Colonic mucosa (tissue), 4 donors: ENCODE measurements at regions not wholly inside any gene's neighbourhood (a gene's known extent, or its start where the extent isn't known, plus 50 kb on each side); places are given as distances from the start of the nearest gene placed in this dataset.

ENCODE experiments used
- DNase-seq: peaks from one replicate; pipeline ENCODE4 v3.0.0-alpha.2; 2020
- H3K27ac ChIP-seq: fragments of 200-600 bp; one replicate; pipeline ENCODE4 v1.8.0; 2021
- H3K27me3 ChIP-seq: fragments of 200-600 bp; one replicate; pipeline ENCODE4 v1.8.0; 2021
- H3K36me3 ChIP-seq: fragments of 200-600 bp; one replicate; pipeline ENCODE4 v1.8.0; 2021
- H3K4me1 ChIP-seq: fragments of 200-600 bp; one replicate; pipeline ENCODE4 v1.8.0; 2021; ENCODE audit warnings: mild to moderate bottlenecking
- H3K4me3 ChIP-seq: fragments of 200-600 bp; one replicate; pipeline ENCODE4 v1.8.0; 2021
- H3K9ac ChIP-seq, 2 donors: one replicate each; pipeline ENCODE4 v1.7.0; 2013; ENCODE audit warnings: control low read depth in 2 of 2, low read depth in 2 of 2, low read length in 2 of 2
- H3K9me3 ChIP-seq: fragments of 200-600 bp; one replicate; pipeline ENCODE4 v1.8.0; 2021
- intact Hi-C: fragments of 100-400 bp; cut with DNase I; formaldehyde crosslinking; loops from one replicate; pipeline ENCODE4 v1.14.1; 2022
- TF ChIP-seq, protein P1 (sequence below): fragments of 200-600 bp; IDR thresholded peaks from one replicate; pipeline ENCODE4 v1.8.0; 2022; ENCODE audit warnings: antibody characterized with exemption, mild to moderate bottlenecking
- donor health status: healthy.
- donor health status: DM: no; HTN: no; CAD: no.
- donor health status: DM: no; HTN: no; CAD: no.

GRCh38 chr17:70896843-70897242 lies 727.5 kb downstream of the KCNJ2 start:
- intact Hi-C loops, result no loop called here
- no peaks in the 10 kb centered on the region for H3K9me3 ChIP-seq
- H3K4me3 ChIP-seq, result no peak overlapping the region
- no peak overlapping the region for H3K27ac ChIP-seq
- H3K4me1 ChIP-seq, result no peaks in the 10 kb centered on the region
- no peak for DNase-seq
- no peaks in the 10 kb centered on the region for H3K27me3 ChIP-seq
- no peaks in the 10 kb centered on the region for H3K36me3 ChIP-seq
- TF ChIP-seq, protein P1, sequence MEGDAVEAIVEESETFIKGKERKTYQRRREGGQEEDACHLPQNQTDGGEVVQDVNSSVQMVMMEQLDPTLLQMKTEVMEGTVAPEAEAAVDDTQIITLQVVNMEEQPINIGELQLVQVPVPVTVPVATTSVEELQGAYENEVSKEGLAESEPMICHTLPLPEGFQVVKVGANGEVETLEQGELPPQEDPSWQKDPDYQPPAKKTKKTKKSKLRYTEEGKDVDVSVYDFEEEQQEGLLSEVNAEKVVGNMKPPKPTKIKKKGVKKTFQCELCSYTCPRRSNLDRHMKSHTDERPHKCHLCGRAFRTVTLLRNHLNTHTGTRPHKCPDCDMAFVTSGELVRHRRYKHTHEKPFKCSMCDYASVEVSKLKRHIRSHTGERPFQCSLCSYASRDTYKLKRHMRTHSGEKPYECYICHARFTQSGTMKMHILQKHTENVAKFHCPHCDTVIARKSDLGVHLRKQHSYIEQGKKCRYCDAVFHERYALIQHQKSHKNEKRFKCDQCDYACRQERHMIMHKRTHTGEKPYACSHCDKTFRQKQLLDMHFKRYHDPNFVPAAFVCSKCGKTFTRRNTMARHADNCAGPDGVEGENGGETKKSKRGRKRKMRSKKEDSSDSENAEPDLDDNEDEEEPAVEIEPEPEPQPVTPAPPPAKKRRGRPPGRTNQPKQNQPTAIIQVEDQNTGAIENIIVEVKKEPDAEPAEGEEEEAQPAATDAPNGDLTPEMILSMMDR, result no peak
- no peak overlapping the region for H3K9ac ChIP-seq

DNA sequence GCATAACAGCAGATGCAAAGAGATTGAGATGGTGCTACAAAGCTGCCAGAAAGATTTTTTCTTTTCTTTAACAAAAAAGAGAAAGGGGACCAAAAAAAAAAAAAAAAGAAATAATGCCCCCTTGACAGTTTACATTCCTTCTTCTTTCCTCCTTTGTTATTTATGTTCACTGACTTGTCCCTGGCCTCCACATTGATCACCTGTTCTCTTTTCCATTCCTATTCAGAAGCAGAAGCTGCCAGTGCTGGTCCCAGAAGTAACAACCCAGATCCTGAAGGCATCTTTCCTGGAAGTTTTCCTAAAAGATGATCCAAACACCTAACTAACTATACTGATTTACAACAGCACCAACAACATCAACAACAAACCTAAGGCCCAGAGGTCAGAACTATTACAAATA lies 728.1 kb downstream of the KCNJ2 start:
- Histone ChIP-seq H3K9ac (no peak overlapping the region), H3K36me3 (no peaks in the 10 kb centered on the region), H3K27me3 (no peaks in the 10 kb centered on the region), H3K27ac (no peak overlapping the region), H3K9me3 (no peaks in the 10 kb centered on the region), H3K4me3 (no peak overlapping the region), H3K4me1 (no peaks in the 10 kb centered on the region)
- DNase-seq, result no peak
- TF ChIP-seq, protein P1, result no peak
- intact Hi-C loops, result no loop called here

DNA sequence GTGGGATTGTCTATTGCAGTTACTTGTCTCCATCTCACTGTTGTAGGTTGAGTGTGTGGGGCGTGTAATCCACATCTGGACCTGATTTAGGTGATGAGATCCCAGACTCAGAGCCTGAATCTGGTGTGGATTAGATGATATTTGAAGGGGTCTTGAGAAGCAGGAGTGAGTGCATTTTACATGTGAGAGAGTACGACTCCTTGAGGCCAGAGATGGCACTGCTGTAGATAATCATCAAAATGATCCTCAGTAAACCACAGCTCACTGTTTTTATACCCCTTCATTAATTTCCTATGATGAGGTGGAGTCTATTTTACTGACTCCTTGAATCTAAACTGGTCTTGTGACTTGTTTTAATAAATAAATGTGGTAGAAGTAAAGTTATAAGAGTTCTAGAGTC lies 732.5 kb downstream of the KCNJ2 start:
- Histone ChIP-seq H3K4me3 (no peak overlapping the region), H3K27me3 (no peaks in the 10 kb centered on the region), H3K9me3 (no peaks in the 10 kb centered on the region), H3K4me1 (no peaks in the 10 kb centered on the region), H3K36me3 (no peaks in the 10 kb centered on the region), H3K9ac (no peak overlapping the region), H3K27ac (no peak overlapping the region)
- DNase-seq, result no peak
- intact Hi-C loops, result no loop called here
- TF ChIP-seq, protein P1, result no peak

- no peak for DNase-seq
- TF ChIP-seq, protein P1, result no peak
Observed at GRCh38 chr17:70905796-70906195, 736.5 kb downstream of the KCNJ2 start.

DNA sequence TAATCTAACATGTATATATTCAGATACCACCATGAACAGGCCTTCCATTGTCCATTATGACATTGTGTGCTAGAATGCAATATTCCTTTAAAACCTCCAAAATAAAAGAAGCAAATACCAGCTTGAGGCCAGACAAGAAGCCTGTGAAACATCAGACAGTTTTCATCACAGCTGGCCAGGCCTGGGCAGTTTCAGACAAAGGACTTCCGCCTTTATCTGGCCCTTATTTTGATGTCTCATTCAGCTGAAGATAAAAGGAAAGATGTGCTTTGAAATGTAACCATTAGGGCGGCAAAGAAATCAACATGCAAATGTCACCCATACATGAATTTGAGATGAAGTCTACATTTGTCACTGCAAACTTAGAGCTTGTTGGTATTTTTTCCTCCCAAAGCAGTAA lies 737.5 kb downstream of the KCNJ2 start:
- no peak for DNase-seq
- Histone ChIP-seq H3K9ac (no peak overlapping the region), H3K27me3 (no peaks in the 10 kb centered on the region), H3K9me3 (no peaks in the 10 kb centered on the region), H3K27ac (no peak overlapping the region), H3K36me3 (no peaks in the 10 kb centered on the region), H3K4me1 (no peaks in the 10 kb centered on the region), H3K4me3 (no peak overlapping the region)
- TF ChIP-seq, protein P1, result no peak
- intact Hi-C loops, result no loop called here

More at GRCh38 chr17:70905796-70906195, 736.5 kb downstream of the KCNJ2 start:
- H3K36me3 ChIP-seq, result no peaks in the 10 kb centered on the region
- intact Hi-C loops, result no loop called here
- no peak overlapping the region for H3K4me3 ChIP-seq
- no peak overlapping the region for H3K9ac ChIP-seq
- H3K9me3 ChIP-seq, result no peaks in the 10 kb centered on the region
- no peak overlapping the region for H3K27ac ChIP-seq
- no peaks in the 10 kb centered on the region for H3K4me1 ChIP-seq
- H3K27me3 ChIP-seq, result no peaks in the 10 kb centered on the region
